H1 (cell line): ENCODE measurements at regions not wholly inside any gene's neighbourhood (a gene's known extent, or its start where the extent isn't known, plus 50 kb on each side); places are given as distances from the start of the nearest gene placed in this dataset.

Experiments used
- POLR2AphosphoS5 ChIP-seq: IDR thresholded peaks from 2 replicates; pipeline ENCODE4 v1.6.1; 2011; ENCODE audit warnings: low read depth, low read length
- TAF1 ChIP-seq: IDR thresholded peaks from 2 replicates; pipeline ENCODE4 v1.6.1; 2011; ENCODE audit warnings: mild to moderate bottlenecking, low read depth, low read length
- TF ChIP-seq, protein P1 (sequence below): fragments of 300-600 bp; sonication (generic); IDR thresholded peaks from 2 replicates; pipeline ENCODE4 v1.7.1; 2012; ENCODE audit warnings: low read length, moderate library complexity, mild to moderate bottlenecking, inconsistent platforms; ENCODE audit not compliant: insufficient replicate concordance

DNA sequence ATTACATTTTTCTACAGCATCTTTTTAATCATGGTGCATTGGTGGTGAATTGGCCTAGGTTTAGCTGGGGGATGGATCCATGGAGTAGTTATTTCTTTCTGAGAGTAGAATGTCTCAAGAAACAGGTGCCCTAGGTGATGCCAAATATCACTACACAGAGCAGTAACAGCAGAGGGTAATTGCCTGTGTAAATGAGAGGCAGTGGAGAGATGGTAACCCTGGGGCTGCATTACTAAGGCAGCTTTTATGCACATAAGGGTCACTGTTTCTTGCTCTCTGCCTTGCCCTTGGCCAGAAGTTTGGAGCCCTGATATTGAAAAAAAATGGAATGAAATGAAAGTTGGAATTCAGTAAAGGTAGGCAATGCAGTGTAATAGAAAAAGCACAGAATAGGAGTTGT lies 604.0 kb downstream of the NOVA1 start (continued):
- TF ChIP-seq POLR2AphosphoS5 (no peak), TAF1 (no peak)
- TF ChIP-seq, protein P1, sequence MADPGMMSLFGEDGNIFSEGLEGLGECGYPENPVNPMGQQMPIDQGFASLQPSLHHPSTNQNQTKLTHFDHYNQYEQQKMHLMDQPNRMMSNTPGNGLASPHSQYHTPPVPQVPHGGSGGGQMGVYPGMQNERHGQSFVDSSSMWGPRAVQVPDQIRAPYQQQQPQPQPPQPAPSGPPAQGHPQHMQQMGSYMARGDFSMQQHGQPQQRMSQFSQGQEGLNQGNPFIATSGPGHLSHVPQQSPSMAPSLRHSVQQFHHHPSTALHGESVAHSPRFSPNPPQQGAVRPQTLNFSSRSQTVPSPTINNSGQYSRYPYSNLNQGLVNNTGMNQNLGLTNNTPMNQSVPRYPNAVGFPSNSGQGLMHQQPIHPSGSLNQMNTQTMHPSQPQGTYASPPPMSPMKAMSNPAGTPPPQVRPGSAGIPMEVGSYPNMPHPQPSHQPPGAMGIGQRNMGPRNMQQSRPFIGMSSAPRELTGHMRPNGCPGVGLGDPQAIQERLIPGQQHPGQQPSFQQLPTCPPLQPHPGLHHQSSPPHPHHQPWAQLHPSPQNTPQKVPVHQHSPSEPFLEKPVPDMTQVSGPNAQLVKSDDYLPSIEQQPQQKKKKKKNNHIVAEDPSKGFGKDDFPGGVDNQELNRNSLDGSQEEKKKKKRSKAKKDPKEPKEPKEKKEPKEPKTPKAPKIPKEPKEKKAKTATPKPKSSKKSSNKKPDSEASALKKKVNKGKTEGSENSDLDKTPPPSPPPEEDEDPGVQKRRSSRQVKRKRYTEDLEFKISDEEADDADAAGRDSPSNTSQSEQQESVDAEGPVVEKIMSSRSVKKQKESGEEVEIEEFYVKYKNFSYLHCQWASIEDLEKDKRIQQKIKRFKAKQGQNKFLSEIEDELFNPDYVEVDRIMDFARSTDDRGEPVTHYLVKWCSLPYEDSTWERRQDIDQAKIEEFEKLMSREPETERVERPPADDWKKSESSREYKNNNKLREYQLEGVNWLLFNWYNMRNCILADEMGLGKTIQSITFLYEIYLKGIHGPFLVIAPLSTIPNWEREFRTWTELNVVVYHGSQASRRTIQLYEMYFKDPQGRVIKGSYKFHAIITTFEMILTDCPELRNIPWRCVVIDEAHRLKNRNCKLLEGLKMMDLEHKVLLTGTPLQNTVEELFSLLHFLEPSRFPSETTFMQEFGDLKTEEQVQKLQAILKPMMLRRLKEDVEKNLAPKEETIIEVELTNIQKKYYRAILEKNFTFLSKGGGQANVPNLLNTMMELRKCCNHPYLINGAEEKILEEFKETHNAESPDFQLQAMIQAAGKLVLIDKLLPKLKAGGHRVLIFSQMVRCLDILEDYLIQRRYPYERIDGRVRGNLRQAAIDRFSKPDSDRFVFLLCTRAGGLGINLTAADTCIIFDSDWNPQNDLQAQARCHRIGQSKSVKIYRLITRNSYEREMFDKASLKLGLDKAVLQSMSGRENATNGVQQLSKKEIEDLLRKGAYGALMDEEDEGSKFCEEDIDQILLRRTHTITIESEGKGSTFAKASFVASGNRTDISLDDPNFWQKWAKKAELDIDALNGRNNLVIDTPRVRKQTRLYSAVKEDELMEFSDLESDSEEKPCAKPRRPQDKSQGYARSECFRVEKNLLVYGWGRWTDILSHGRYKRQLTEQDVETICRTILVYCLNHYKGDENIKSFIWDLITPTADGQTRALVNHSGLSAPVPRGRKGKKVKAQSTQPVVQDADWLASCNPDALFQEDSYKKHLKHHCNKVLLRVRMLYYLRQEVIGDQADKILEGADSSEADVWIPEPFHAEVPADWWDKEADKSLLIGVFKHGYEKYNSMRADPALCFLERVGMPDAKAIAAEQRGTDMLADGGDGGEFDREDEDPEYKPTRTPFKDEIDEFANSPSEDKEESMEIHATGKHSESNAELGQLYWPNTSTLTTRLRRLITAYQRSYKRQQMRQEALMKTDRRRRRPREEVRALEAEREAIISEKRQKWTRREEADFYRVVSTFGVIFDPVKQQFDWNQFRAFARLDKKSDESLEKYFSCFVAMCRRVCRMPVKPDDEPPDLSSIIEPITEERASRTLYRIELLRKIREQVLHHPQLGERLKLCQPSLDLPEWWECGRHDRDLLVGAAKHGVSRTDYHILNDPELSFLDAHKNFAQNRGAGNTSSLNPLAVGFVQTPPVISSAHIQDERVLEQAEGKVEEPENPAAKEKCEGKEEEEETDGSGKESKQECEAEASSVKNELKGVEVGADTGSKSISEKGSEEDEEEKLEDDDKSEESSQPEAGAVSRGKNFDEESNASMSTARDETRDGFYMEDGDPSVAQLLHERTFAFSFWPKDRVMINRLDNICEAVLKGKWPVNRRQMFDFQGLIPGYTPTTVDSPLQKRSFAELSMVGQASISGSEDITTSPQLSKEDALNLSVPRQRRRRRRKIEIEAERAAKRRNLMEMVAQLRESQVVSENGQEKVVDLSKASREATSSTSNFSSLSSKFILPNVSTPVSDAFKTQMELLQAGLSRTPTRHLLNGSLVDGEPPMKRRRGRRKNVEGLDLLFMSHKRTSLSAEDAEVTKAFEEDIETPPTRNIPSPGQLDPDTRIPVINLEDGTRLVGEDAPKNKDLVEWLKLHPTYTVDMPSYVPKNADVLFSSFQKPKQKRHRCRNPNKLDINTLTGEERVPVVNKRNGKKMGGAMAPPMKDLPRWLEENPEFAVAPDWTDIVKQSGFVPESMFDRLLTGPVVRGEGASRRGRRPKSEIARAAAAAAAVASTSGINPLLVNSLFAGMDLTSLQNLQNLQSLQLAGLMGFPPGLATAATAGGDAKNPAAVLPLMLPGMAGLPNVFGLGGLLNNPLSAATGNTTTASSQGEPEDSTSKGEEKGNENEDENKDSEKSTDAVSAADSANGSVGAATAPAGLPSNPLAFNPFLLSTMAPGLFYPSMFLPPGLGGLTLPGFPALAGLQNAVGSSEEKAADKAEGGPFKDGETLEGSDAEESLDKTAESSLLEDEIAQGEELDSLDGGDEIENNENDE: no peak
